Upper lobe of left lung (tissue), 4 donors: ENCODE measurements at regions not wholly inside any gene's neighbourhood (a gene's known extent, or its start where the extent isn't known, plus 50 kb on each side); places are given as distances from the start of the nearest gene placed in this dataset.

Experiments used
- EP300 ChIP-seq, 4 donors: sonication (generic); formaldehyde crosslinking; IDR thresholded peaks; one replicate each; pipeline ENCODE4 v1.5.1; 2017; ENCODE audit warnings: antibody characterized with exemption in 4 of 4, control low read depth in 2 of 4
- POLR2A ChIP-seq, 4 donors: fragments of 450-650 bp; IDR thresholded peaks; one replicate each; pipeline ENCODE4 v1.5.1; 2016 to 2017; ENCODE audit warnings: antibody characterized with exemption in 4 of 4, mild to moderate bottlenecking in 2 of 4
- POLR2AphosphoS5 ChIP-seq, 2 donors: sonication (generic); formaldehyde crosslinking; IDR thresholded peaks; one replicate each; pipeline ENCODE4 v1.5.1; 2017; ENCODE audit warnings: antibody characterized with exemption in 2 of 2
- TF ChIP-seq, protein P1 (sequence below), 6 experiments: fragments of 450-650 bp in 4 of 6; fragments of 200-600 bp in 2 of 6; sonication (generic) in 2 of 6; IDR thresholded peaks; one replicate each; pipeline ENCODE4 v1.5.1; 2016 to 2019; ENCODE audit warnings: antibody characterized with exemption in 6 of 6

GRCh38 chr1:209427811-209428210 lies 155.7 kb upstream of the CAMK1G start:
- TF ChIP-seq POLR2AphosphoS5 (IDR thresholded peaks at IDR 0.05) (no peak), EP300 (IDR thresholded peaks at IDR 0.05) (no peak), POLR2A (IDR thresholded peaks at IDR 0.05) (no peak)
- TF ChIP-seq, protein P1, sequence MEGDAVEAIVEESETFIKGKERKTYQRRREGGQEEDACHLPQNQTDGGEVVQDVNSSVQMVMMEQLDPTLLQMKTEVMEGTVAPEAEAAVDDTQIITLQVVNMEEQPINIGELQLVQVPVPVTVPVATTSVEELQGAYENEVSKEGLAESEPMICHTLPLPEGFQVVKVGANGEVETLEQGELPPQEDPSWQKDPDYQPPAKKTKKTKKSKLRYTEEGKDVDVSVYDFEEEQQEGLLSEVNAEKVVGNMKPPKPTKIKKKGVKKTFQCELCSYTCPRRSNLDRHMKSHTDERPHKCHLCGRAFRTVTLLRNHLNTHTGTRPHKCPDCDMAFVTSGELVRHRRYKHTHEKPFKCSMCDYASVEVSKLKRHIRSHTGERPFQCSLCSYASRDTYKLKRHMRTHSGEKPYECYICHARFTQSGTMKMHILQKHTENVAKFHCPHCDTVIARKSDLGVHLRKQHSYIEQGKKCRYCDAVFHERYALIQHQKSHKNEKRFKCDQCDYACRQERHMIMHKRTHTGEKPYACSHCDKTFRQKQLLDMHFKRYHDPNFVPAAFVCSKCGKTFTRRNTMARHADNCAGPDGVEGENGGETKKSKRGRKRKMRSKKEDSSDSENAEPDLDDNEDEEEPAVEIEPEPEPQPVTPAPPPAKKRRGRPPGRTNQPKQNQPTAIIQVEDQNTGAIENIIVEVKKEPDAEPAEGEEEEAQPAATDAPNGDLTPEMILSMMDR (IDR thresholded peaks at IDR 0.05), result no peak
